ENCODE measurements at regions not wholly inside any gene's neighbourhood (a gene's known extent, or its start where the extent isn't known, plus 50 kb on each side); places are given as distances from the start of the nearest gene placed in this dataset.
"Not testable (repeated sequence)": the region's sequence is repeated elsewhere in the genome, so short reads cannot be mapped to it uniquely, and the experiment has no call there.

GRCh38 chr7:67346126-67346525 lies 349.5 kb downstream of the TYW1 start:
- H3K4me2 ChIP-seq = no peak overlapping the region
- TF ChIP-seq, protein P1, sequence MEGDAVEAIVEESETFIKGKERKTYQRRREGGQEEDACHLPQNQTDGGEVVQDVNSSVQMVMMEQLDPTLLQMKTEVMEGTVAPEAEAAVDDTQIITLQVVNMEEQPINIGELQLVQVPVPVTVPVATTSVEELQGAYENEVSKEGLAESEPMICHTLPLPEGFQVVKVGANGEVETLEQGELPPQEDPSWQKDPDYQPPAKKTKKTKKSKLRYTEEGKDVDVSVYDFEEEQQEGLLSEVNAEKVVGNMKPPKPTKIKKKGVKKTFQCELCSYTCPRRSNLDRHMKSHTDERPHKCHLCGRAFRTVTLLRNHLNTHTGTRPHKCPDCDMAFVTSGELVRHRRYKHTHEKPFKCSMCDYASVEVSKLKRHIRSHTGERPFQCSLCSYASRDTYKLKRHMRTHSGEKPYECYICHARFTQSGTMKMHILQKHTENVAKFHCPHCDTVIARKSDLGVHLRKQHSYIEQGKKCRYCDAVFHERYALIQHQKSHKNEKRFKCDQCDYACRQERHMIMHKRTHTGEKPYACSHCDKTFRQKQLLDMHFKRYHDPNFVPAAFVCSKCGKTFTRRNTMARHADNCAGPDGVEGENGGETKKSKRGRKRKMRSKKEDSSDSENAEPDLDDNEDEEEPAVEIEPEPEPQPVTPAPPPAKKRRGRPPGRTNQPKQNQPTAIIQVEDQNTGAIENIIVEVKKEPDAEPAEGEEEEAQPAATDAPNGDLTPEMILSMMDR (conservative IDR thresholded peaks at IDR 0.05; ENCODE audit: low read depth, low read length) = no peak
- H3K79me2 ChIP-seq (ENCODE audit: insufficient read depth, low read depth) = no peaks in the 10 kb centered on the region
- H3K9ac ChIP-seq = no peak overlapping the region
- no peaks in the 10 kb centered on the region for H3K36me3 ChIP-seq (ENCODE audit: insufficient read depth)
- no peak overlapping the region for H3K27ac ChIP-seq
- no peaks in the 10 kb centered on the region for H3K27me3 ChIP-seq (ENCODE audit: insufficient read depth, low read depth)
- H4K20me1 ChIP-seq (ENCODE audit: insufficient read depth) = no peaks in the 10 kb centered on the region
- H2AFZ ChIP-seq (ENCODE audit: low read depth) = no peak overlapping the region
- H3K4me3 ChIP-seq (IDR thresholded peaks at IDR 0.05; ENCODE audit: insufficient read depth, low read depth, low read length) = no peak overlapping the region
- H3K4me1 ChIP-seq (ENCODE audit: low read depth, poor library complexity, severe bottlenecking) = no peaks in the 10 kb centered on the region

DNA sequence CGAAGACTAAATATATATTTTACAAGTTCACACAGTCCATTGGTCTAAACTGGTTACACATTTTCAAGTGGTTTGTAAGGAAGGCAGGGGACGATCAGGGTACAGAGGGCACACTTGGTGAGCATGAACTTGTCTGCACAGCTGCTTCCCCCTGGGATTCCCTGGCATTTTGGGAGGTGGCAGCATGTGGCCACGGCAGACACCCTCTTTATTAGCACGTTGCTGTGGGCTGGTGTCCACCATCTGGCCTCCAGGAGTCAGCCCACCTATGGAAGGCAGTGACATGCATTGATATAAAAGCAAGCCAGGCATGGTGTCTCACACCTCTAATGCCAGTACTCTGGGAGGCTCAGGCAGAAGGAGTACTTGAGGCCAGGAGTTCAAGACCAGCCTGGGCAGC lies 350.2 kb downstream of the TYW1 start:
- TF ChIP-seq, protein P1 (conservative IDR thresholded peaks at IDR 0.05; ENCODE audit: low read depth, low read length) = no peak
- Histone ChIP-seq H3K27me3 (ENCODE audit: insufficient read depth, low read depth) (no peaks in the 10 kb centered on the region), H3K4me3 (IDR thresholded peaks at IDR 0.05; ENCODE audit: insufficient read depth, low read depth, low read length) (no peak overlapping the region), H3K36me3 (ENCODE audit: insufficient read depth) (no peaks in the 10 kb centered on the region), H4K20me1 (ENCODE audit: insufficient read depth) (no peaks in the 10 kb centered on the region), H2AFZ (ENCODE audit: low read depth) (no peak overlapping the region), H3K79me2 (ENCODE audit: insufficient read depth, low read depth) (no peaks in the 10 kb centered on the region), H3K4me2 (no peak overlapping the region), H3K27ac (no peak overlapping the region), H3K9ac (no peak overlapping the region), H3K4me1 (ENCODE audit: low read depth, poor library complexity, severe bottlenecking) (no peaks in the 10 kb centered on the region)

- H3K4me2 ChIP-seq = no peak overlapping the region
- no peak overlapping the region for H2AFZ ChIP-seq (ENCODE audit: low read depth)
- no peak overlapping the region for H3K9ac ChIP-seq
- no peaks in the 10 kb centered on the region for H3K79me2 ChIP-seq (ENCODE audit: insufficient read depth, low read depth)
- H3K36me3 ChIP-seq (ENCODE audit: insufficient read depth) = no peaks in the 10 kb centered on the region
- no peaks in the 10 kb centered on the region for H3K4me1 ChIP-seq (ENCODE audit: low read depth, poor library complexity, severe bottlenecking)
- no peaks in the 10 kb centered on the region for H3K27me3 ChIP-seq (ENCODE audit: insufficient read depth, low read depth)
- TF ChIP-seq, protein P1 (conservative IDR thresholded peaks at IDR 0.05; ENCODE audit: low read depth, low read length) = no peak
- H4K20me1 ChIP-seq (ENCODE audit: insufficient read depth) = no peaks in the 10 kb centered on the region
- H3K4me3 ChIP-seq (IDR thresholded peaks at IDR 0.05; ENCODE audit: insufficient read depth, low read depth, low read length) = no peak overlapping the region
- H3K27ac ChIP-seq = no peak overlapping the region
Observed at GRCh38 chr7:67348171-67348570, 351.5 kb downstream of the TYW1 start.

- H3K4me1 ChIP-seq (ENCODE audit: low read depth, poor library complexity, severe bottlenecking); H3K9ac ChIP-seq; H3K36me3 ChIP-seq (ENCODE audit: insufficient read depth); H3K27ac ChIP-seq; H4K20me1 ChIP-seq (ENCODE audit: insufficient read depth); H3K4me3 ChIP-seq (IDR thresholded peaks at IDR 0.05; ENCODE audit: insufficient read depth, low read depth, low read length); H3K27me3 ChIP-seq (ENCODE audit: insufficient read depth, low read depth); H3K79me2 ChIP-seq (ENCODE audit: insufficient read depth, low read depth); H3K4me2 ChIP-seq; H2AFZ ChIP-seq (ENCODE audit: low read depth): not testable (repeated sequence)
Observed at GRCh38 chr7:67357653-67358052, 361.0 kb downstream of the TYW1 start.

- not testable (repeated sequence) for H3K36me3 ChIP-seq (ENCODE audit: insufficient read depth); H3K27me3 ChIP-seq (ENCODE audit: insufficient read depth, low read depth); H3K79me2 ChIP-seq (ENCODE audit: insufficient read depth, low read depth); H3K4me1 ChIP-seq (ENCODE audit: low read depth, poor library complexity, severe bottlenecking); H4K20me1 ChIP-seq (ENCODE audit: insufficient read depth); H3K4me2 ChIP-seq; H3K9ac ChIP-seq; H3K4me3 ChIP-seq (IDR thresholded peaks at IDR 0.05; ENCODE audit: insufficient read depth, low read depth, low read length); H2AFZ ChIP-seq (ENCODE audit: low read depth); H3K27ac ChIP-seq
Observed at GRCh38 chr7:67358316-67358715, 361.7 kb downstream of the TYW1 start.

- not testable (repeated sequence) for H3K79me2 ChIP-seq (ENCODE audit: insufficient read depth, low read depth); H3K4me1 ChIP-seq (ENCODE audit: low read depth, poor library complexity, severe bottlenecking); H3K27ac ChIP-seq; H3K9ac ChIP-seq; H3K4me2 ChIP-seq; H3K36me3 ChIP-seq (ENCODE audit: insufficient read depth); H3K27me3 ChIP-seq (ENCODE audit: insufficient read depth, low read depth); H3K4me3 ChIP-seq (IDR thresholded peaks at IDR 0.05; ENCODE audit: insufficient read depth, low read depth, low read length); H2AFZ ChIP-seq (ENCODE audit: low read depth); H4K20me1 ChIP-seq (ENCODE audit: insufficient read depth)
Observed at GRCh38 chr7:67358738-67359137, 362.1 kb downstream of the TYW1 start.
